ENCODE measurements at regions not wholly inside any gene's neighbourhood (a gene's known extent, or its start where the extent isn't known, plus 50 kb on each side); places are given as distances from the start of the nearest gene placed in this dataset.

DNA sequence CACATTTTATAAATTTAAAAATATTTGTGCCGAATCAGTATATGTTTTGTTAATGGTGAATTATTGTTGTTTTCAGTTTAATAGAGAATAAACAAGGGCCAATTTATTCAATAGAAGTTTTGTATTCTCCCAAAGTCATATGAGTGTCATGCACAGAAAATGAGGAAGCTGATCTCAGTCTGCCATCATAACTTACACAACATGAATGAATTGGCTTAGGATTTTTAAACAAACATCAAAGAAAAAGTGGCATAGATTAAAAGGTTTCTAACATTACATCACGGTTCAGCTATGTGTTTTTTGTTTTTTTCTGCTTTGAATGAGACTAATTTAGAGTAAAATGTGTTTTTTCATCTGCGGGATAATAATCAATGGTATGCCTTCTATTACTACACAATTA, 123.4 kb upstream of the CTNNA2 start:
- no peak overlapping the region for H3K4me3 Mint-ChIP-seq
- peaks cover 3% of the 10 kb centered on the region for H3K27me3 Mint-ChIP-seq (ENCODE audit: low read depth, poor library complexity)
- TF ChIP-seq, protein P1, sequence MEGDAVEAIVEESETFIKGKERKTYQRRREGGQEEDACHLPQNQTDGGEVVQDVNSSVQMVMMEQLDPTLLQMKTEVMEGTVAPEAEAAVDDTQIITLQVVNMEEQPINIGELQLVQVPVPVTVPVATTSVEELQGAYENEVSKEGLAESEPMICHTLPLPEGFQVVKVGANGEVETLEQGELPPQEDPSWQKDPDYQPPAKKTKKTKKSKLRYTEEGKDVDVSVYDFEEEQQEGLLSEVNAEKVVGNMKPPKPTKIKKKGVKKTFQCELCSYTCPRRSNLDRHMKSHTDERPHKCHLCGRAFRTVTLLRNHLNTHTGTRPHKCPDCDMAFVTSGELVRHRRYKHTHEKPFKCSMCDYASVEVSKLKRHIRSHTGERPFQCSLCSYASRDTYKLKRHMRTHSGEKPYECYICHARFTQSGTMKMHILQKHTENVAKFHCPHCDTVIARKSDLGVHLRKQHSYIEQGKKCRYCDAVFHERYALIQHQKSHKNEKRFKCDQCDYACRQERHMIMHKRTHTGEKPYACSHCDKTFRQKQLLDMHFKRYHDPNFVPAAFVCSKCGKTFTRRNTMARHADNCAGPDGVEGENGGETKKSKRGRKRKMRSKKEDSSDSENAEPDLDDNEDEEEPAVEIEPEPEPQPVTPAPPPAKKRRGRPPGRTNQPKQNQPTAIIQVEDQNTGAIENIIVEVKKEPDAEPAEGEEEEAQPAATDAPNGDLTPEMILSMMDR (IDR thresholded peaks at IDR 0.05), result no peak
- H3K27ac Mint-ChIP-seq, result no peak overlapping the region
- H3K36me3 Mint-ChIP-seq (ENCODE audit: low read depth), result peaks cover 12% of the 10 kb centered on the region
- DNase-seq, result no peak
- peaks cover 35% of the 10 kb centered on the region for H3K4me1 Mint-ChIP-seq
- H3K9me3 Mint-ChIP-seq, result peaks cover 4% of the 10 kb centered on the region

DNA sequence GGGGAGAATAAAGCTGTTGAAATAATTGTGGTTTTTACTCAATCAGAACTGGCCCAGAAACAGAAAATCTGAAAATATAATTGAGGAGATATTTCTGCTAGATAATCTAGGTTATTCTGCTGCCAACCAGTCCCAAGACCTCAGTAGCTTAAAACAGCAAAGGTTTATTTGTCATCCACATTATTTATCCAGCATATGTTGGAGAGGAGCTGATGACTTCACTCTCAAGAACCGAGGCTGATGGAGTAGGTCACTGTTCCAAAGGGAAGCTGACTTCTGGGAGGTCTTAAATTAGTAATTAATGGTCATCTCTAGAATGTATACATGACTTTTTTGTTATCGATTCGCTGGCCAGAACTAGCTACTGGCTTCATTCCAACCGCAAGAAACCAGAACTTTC, 124.8 kb upstream of the CTNNA2 start:
- no peak overlapping the region for H3K4me3 Mint-ChIP-seq
- H3K36me3 Mint-ChIP-seq (ENCODE audit: low read depth), result peaks cover 12% of the 10 kb centered on the region
- no peak for DNase-seq
- H3K27me3 Mint-ChIP-seq (ENCODE audit: low read depth, poor library complexity), result peaks cover 3% of the 10 kb centered on the region
- TF ChIP-seq, protein P1 (IDR thresholded peaks at IDR 0.05), result no peak
- no peak overlapping the region for H3K27ac Mint-ChIP-seq
- peaks cover 4% of the 10 kb centered on the region for H3K9me3 Mint-ChIP-seq
- peaks cover 20% of the 10 kb centered on the region for H3K4me1 Mint-ChIP-seq

DNA sequence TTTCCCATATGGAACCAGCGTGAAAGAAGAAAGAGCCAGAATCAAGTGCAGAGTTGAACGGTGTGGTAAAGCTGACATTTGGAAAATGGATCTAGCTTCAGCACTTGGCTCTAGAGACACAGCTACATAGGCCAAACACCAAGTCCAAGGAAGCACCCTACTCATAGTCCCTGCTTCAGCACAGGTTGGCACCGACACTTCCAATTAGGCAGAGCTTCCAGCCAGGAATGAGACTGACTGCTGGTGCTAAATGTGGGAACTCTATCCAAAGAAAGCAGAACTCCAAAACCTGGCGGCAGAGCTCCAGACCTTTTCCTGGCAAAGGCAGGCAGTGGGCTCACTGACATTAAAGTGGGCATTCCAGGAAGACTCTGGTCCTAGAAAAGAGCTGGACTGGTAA, 125.4 kb upstream of the CTNNA2 start:
- Mint-ChIP-seq H3K4me3 (no peak overlapping the region), H3K4me1 (peaks cover 14% of the 10 kb centered on the region), H3K9me3 (peaks cover 4% of the 10 kb centered on the region), H3K36me3 (ENCODE audit: low read depth) (peaks cover 8% of the 10 kb centered on the region), H3K27me3 (ENCODE audit: low read depth, poor library complexity) (peaks cover 3% of the 10 kb centered on the region), H3K27ac (peak overlapping the region; percentile 58)
- DNase-seq, result no peak
- TF ChIP-seq, protein P1 (IDR thresholded peaks at IDR 0.05), result no peak

DNA sequence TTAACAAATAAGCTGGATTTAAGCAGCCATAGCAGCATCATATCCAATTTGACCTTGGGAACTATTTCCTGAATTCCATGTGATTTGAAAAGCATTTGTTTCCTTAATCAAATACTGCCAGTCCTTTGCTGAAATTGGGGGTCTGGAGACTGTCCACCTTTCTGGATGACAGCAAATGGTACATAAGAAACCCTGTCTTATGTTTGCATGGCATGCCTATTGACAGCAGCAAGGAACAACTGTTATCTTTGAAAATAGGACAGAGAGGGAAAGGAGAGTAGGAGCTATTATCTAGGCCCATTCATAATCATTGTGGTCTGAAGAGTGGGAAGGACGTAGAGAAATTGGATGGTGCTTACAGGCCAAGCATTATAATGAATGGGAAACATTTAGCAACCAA, 129.2 kb upstream of the CTNNA2 start:
- Mint-ChIP-seq H3K27me3 (ENCODE audit: low read depth, poor library complexity) (peaks cover 3% of the 10 kb centered on the region), H3K4me1 (peaks cover 8% of the 10 kb centered on the region), H3K36me3 (ENCODE audit: low read depth) (no peaks in the 10 kb centered on the region), H3K27ac (no peak overlapping the region), H3K4me3 (no peak overlapping the region), H3K9me3 (no peaks in the 10 kb centered on the region)
- DNase-seq, result no peak
- TF ChIP-seq, protein P1 (IDR thresholded peaks at IDR 0.05), result no peak

DNA sequence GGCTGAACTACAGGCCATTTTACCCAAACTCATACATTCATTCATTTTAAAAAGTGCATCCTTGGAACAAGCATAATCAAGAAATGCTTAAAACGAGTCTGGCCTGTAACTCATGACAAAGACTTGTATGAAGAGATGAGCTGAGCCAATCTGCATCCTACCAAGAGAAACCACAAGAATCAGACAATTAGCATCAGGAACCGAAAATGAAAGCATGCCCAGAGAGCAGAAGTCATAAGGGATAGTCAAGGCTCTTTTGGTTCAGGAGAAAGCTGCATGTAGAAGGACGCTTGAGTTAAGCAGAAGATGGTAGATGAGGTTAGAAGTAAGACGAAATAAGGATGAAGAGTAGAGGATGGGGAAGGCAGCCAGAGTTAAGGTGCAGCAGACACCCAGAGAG, 137.0 kb upstream of the CTNNA2 start:
- peaks cover 29% of the 10 kb centered on the region for H3K4me1 Mint-ChIP-seq
- H3K9me3 Mint-ChIP-seq, result peaks cover 4% of the 10 kb centered on the region
- TF ChIP-seq, protein P1 (IDR thresholded peaks at IDR 0.05), result no peak
- no peaks in the 10 kb centered on the region for H3K27me3 Mint-ChIP-seq (ENCODE audit: low read depth, poor library complexity)
- H3K27ac Mint-ChIP-seq, result no peak overlapping the region
- H3K4me3 Mint-ChIP-seq, result no peak overlapping the region
- no peak for DNase-seq
- no peaks in the 10 kb centered on the region for H3K36me3 Mint-ChIP-seq (ENCODE audit: low read depth)

DNA sequence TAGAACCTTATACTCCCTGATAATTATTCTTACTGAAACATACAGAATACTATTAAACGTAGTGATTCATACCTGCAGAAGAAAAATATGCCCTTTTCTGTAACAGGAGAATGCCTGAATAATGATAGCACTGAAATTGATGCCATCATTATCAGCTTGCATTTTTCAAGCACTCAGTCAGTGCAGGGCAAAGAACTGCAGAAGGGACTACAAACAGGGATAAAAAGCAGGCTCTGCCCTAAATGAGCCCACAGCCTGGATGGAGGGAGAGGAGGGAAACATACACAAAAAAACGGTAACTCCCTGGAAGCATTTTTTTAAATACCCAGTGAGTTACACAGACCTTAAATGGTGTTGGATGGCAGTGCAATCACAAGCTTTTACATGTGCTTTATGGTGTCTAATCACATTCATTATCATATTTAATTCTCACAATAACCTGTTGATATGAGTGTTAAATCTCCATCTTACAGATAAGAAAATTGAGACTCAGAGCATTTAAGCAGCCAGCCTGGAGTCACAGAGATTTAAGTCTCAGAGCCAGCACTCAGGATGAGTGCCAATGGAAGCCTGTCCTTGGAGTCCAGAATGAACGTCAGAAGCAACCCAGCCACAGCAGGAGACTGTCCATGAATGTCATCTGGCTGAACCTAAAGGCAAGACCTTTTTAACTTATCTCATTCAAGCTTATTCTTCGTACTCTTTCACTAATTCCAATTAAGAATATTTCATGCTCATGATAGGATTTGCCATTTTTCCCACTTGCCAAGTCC, 139.3 kb upstream of the CTNNA2 start:
- DNase-seq, result no peak
- Mint-ChIP-seq H3K36me3 (ENCODE audit: low read depth) (no peaks in the 10 kb centered on the region), H3K4me3 (no peak overlapping the region), H3K27me3 (ENCODE audit: low read depth, poor library complexity) (no peaks in the 10 kb centered on the region), H3K27ac (peak overlapping the region; percentile 85), H3K4me1 (peaks cover 49% of the 10 kb centered on the region), H3K9me3 (peaks cover 4% of the 10 kb centered on the region)
- TF ChIP-seq, protein P1 (IDR thresholded peaks at IDR 0.05), result no peak
